22Rv1 (cell line): ENCODE measurements at regions not wholly inside any gene's neighbourhood (a gene's known extent, or its start where the extent isn't known, plus 50 kb on each side); places are given as distances from the start of the nearest gene placed in this dataset.

ENCODE experiments used
- ZFX ChIP-seq: fragments of 450-650 bp; IDR thresholded peaks from 2 replicates; pipeline ENCODE4 v1.6.1; 2017; ENCODE audit warnings: antibody characterized with exemption, borderline replicate concordance
- TF ChIP-seq, protein P1 (sequence below): fragments of 450-650 bp; IDR thresholded peaks from 2 replicates; pipeline ENCODE4 v1.5.1; 2017; ENCODE audit warnings: mild to moderate bottlenecking

DNA sequence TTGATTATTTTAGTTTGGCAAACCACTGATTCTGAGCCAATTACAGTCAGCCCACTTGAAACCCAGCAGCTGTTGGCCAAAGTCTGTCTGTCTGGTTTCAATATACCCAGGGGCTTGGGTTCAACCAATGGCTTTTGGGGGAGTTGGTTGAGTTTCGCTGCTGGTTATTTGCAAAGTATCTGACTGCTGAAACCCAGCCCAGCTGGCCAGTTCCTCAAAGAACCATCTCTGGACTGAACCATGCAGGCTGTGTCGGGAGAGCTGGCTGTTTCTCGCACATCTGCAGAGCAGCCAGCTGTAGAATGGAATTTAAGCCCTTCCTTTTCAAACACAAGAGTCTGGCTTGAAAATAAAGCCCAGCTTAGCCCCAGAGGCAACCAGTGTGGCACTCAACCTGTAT lies 66.0 kb upstream of the PAX7 start:
- TF ChIP-seq, protein P1, sequence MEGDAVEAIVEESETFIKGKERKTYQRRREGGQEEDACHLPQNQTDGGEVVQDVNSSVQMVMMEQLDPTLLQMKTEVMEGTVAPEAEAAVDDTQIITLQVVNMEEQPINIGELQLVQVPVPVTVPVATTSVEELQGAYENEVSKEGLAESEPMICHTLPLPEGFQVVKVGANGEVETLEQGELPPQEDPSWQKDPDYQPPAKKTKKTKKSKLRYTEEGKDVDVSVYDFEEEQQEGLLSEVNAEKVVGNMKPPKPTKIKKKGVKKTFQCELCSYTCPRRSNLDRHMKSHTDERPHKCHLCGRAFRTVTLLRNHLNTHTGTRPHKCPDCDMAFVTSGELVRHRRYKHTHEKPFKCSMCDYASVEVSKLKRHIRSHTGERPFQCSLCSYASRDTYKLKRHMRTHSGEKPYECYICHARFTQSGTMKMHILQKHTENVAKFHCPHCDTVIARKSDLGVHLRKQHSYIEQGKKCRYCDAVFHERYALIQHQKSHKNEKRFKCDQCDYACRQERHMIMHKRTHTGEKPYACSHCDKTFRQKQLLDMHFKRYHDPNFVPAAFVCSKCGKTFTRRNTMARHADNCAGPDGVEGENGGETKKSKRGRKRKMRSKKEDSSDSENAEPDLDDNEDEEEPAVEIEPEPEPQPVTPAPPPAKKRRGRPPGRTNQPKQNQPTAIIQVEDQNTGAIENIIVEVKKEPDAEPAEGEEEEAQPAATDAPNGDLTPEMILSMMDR = no peak
- no peak for TF ChIP-seq ZFX
